ENCODE measurements at regions not wholly inside any gene's neighbourhood (a gene's known extent, or its start where the extent isn't known, plus 50 kb on each side); places are given as distances from the start of the nearest gene placed in this dataset.

DNA sequence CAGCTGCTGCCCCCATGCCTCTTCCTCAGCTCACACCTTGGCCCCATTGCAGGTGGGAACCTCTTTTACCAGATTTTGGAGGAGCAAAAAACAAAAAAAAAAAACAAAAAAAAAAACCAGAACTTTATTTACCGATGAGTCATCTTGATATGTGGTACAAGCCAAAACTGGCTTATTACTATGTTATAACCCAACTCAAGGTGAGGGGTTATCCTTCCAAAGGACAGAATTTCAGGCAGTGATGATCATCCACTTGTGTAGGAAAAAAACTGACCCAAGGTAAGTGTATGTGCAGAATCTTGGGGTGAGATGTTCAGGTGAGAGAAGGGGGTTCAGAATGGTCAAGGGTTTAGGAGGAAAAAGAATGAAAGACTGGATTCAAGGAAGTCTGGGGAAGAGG lies 142.6 kb upstream of the FST start:
- TF ChIP-seq, protein P1, sequence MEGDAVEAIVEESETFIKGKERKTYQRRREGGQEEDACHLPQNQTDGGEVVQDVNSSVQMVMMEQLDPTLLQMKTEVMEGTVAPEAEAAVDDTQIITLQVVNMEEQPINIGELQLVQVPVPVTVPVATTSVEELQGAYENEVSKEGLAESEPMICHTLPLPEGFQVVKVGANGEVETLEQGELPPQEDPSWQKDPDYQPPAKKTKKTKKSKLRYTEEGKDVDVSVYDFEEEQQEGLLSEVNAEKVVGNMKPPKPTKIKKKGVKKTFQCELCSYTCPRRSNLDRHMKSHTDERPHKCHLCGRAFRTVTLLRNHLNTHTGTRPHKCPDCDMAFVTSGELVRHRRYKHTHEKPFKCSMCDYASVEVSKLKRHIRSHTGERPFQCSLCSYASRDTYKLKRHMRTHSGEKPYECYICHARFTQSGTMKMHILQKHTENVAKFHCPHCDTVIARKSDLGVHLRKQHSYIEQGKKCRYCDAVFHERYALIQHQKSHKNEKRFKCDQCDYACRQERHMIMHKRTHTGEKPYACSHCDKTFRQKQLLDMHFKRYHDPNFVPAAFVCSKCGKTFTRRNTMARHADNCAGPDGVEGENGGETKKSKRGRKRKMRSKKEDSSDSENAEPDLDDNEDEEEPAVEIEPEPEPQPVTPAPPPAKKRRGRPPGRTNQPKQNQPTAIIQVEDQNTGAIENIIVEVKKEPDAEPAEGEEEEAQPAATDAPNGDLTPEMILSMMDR (conservative IDR thresholded peaks at IDR 0.05; ENCODE audit: low read length), result no peak
- TF ChIP-seq EZH2phosphoT487 (IDR thresholded peaks at IDR 0.05; ENCODE audit: borderline replicate concordance, low read depth, low read length), result no peak

Measured in OCI-LY7 (cell line).